Heart left ventricle (tissue), 16 donors: ENCODE measurements at regions not wholly inside any gene's neighbourhood (a gene's known extent, or its start where the extent isn't known, plus 50 kb on each side); places are given as distances from the start of the nearest gene placed in this dataset.

Experiments used
- ATAC-seq, 4 donors: fragments of 200-7000 bp; cut with Tn5 transposase; one replicate each; pipeline ENCODE4 v1.9.1; 2020 to 2022; ENCODE audit warnings: moderate library complexity in 4 of 4, mild to moderate bottlenecking in 3 of 4, moderate number of reproducible peaks in 1 of 4
- DNase-seq, 5 donors: peaks; one replicate each; pipeline ENCODE4 v3.0.0-alpha.2; 2020
- H3K27ac ChIP-seq, 12 donors: fragments of 200-600 bp; sonication (generic) in 4 of 12; one replicate each; pipeline versions ENCODE4 v1.5.0 to v1.8.0; 2016 to 2022; ENCODE audit warnings: mild to moderate bottlenecking in 2 of 12
- H3K27me3 ChIP-seq, 9 donors: fragments of 200-600 bp; sonication (generic) in 2 of 9; one replicate each; pipeline versions ENCODE4 v1.5.1 to v1.8.0; 2016 to 2022; ENCODE audit warnings: mild to moderate bottlenecking in 3 of 9
- H3K36me3 ChIP-seq, 9 donors: fragments of 200-600 bp; sonication (generic) in 2 of 9; one replicate each; pipeline versions ENCODE4 v1.5.0 to v1.8.0; 2018 to 2022; ENCODE audit warnings: mild to moderate bottlenecking in 2 of 9
- H3K4me1 ChIP-seq, 12 donors: fragments of 200-600 bp; sonication (generic) in 4 of 12; one replicate each; pipeline versions ENCODE4 v1.5.0 to v1.8.0; 2016 to 2022; ENCODE audit warnings: mild to moderate bottlenecking in 3 of 12
- H3K4me3 ChIP-seq, 12 donors: fragments of 200-600 bp; sonication (generic) in 4 of 12; one replicate each; pipeline versions ENCODE4 v1.5.0 to v1.8.0; 2017 to 2022; ENCODE audit warnings: mild to moderate bottlenecking in 9 of 12, moderate library complexity in 4 of 12
- H3K9me3 ChIP-seq, 12 donors: fragments of 200-600 bp; sonication (generic) in 4 of 12; one replicate each; pipeline versions ENCODE4 v1.5.0 to v1.8.0; 2016 to 2022; ENCODE audit warnings: mild to moderate bottlenecking in 1 of 12
- POLR2A ChIP-seq, 2 donors: fragments of 450-650 bp; IDR thresholded peaks; one replicate each; pipeline ENCODE4 v1.6.1; 2017; ENCODE audit warnings: antibody characterized with exemption in 2 of 2, mild to moderate bottlenecking in 2 of 2, moderate library complexity in 2 of 2
- WGBS, 4 donors: extraction: QIAGEN DNeasy Blood & Tissue Kit in 2 of 4; methylation state at CpG; one replicate each; pipeline versions ENCODE4 v1.1.5 to v1.1.7; 2013 to 2018; 5-methylcytosine and 5-hydroxymethylcytosine counted together
- intact Hi-C, 10 donors: fragments of 100-400 bp; cut with DNase I; formaldehyde crosslinking; loops; one replicate each; pipeline versions ENCODE4 v1.11.1 to v1.14.2; 2022
- TF ChIP-seq, protein P1 (sequence below), 12 donors: fragments of 200-600 bp; sonication (generic) in 4 of 12; IDR thresholded peaks; one replicate each; pipeline versions ENCODE4 v1.5.0 to v1.8.0; 2018 to 2022; ENCODE audit warnings: antibody characterized with exemption in 12 of 12, mild to moderate bottlenecking in 5 of 12
- donor health status: ischemic (EF 13 %, LVEDD 7.1; RV severe dilation, severe dysfunction).
- donor health status: healthy with polysubstance abuse.
- donor health status: DM: no; HTN: yes; CAD: no.
- donor health status: DM: no; HTN: no; CAD: no.
- donor health status: ischemic (EF 25% LVEDD 6.9; RV normal size, moderate dysfunction).
- donor health status: ischemic (EF 25% LVEDD 5.7; RV mildly dilated, moderate dysfunction).
- donor health status: healthy.
- donor health status: DM: yes; HTN: yes; CAD: no.
- donor health status: ischemic (EF 35%, LVEDD 5.7; RV mildly dilated, moderate dysfunction).
- donor health status: nonischemic (EF 11% LVEDD 7.7; RV severe dilation, severe dysfunction).
- donor health status: DM: yes; HTN: yes; CAD: no.
- donor health status: PGD.
- donor health status: ischemic (EF 29% LVEDD 5.4; RV normal size, mild dysfunction).
- donor health status: nonischemic (EF 23%, LVEDD 6.1; RV moderate dilation, normal function).

DNA sequence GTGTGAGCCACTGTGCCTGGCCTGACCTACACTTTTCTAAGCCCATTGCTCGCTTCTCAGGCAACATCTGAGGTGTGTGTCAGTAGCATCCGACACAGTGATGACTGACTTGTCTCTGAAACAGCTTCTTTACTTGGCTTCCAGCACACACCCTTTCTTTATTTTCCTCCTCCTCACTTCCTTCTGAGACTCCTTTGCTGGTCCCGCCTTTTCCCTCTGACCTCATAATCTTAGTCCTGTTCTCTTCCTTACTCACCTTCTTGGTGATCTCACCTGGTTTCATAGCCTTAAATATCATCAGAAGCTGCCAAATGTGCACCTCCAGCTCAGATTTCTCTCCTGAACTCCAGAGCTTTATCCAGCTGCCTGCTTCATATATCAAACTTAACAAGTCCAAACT is 66.6 kb upstream of the PELI1 start:
- no peaks in the 10 kb centered on the region for H3K36me3 ChIP-seq
- intact Hi-C loops = loop anchor here in 2 of 10 donors (5.0 to 10.0 kb wide), 2 partner anchors 69 to 146 kb away; partner anchors contain the start of gene PELI1 (in 1 of the 2)
- H3K4me1 ChIP-seq = peaks cover 0 to 47% (median 15%) of the 10 kb centered on the region in 12 donors
- TF ChIP-seq, protein P1, sequence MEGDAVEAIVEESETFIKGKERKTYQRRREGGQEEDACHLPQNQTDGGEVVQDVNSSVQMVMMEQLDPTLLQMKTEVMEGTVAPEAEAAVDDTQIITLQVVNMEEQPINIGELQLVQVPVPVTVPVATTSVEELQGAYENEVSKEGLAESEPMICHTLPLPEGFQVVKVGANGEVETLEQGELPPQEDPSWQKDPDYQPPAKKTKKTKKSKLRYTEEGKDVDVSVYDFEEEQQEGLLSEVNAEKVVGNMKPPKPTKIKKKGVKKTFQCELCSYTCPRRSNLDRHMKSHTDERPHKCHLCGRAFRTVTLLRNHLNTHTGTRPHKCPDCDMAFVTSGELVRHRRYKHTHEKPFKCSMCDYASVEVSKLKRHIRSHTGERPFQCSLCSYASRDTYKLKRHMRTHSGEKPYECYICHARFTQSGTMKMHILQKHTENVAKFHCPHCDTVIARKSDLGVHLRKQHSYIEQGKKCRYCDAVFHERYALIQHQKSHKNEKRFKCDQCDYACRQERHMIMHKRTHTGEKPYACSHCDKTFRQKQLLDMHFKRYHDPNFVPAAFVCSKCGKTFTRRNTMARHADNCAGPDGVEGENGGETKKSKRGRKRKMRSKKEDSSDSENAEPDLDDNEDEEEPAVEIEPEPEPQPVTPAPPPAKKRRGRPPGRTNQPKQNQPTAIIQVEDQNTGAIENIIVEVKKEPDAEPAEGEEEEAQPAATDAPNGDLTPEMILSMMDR (IDR thresholded peaks at IDR 0.05) = no peak
- TF ChIP-seq POLR2A (IDR thresholded peaks at IDR 0.05) = no peak
- WGBS, 4 donors = 89 to 94% (median 93%) methylated on average over 3 of the region's 3 CpGs
- no peaks in the 10 kb centered on the region for H3K27me3 ChIP-seq
- peak overlapping the region in 1 of 12 donors; percentile 75 for H3K27ac ChIP-seq
- H3K9me3 ChIP-seq = no peaks in the 10 kb centered on the region
- no peak overlapping the region for H3K4me3 ChIP-seq
- no peak for DNase-seq
- ATAC-seq = no peak

DNA sequence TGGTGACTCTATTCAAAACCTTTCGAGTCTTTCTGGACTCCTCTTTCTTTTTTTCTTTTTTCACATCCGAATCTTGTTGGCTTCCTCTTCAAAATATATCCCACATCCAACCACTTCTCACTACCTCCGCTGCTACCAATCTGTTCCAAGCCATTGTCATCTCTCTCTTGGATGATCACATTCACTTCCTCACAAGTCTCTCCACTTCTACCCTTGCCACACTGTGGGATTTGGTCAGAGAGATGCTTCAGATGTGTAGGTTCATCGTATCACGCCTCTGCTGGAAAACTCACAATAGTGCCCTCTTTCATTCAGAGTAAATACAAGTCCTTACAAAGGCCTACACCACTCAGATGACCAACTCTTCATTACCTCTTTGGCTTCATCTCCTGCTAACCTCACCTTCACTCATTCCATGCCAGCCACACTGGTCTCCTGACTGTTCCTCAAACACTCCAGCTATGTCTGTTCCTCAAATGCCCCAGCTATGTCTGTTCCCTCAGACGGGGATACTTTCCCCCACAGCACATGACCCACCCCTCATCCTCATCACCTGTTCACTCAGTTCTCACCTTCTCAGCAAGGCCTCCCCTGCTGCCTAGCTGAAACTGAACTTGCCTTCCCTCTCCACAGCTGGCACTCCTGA is 67.2 kb upstream of the PELI1 start:
- ATAC-seq = no peak
- intact Hi-C loops = loop anchor here in 2 of 10 donors (5.0 to 10.0 kb wide), 2 partner anchors 69 to 147 kb away; partner anchors contain the start of gene PELI1 (in 1 of the 2)
- Histone ChIP-seq H3K9me3 (no peaks in the 10 kb centered on the region), H3K27ac (peak overlapping the region in 1 of 12 donors; percentile 75), H3K36me3 (no peaks in the 10 kb centered on the region), H3K4me1 (peaks cover 0 to 47% (median 15%) of the 10 kb centered on the region in 12 donors), H3K4me3 (no peak overlapping the region), H3K27me3 (no peaks in the 10 kb centered on the region)
- no peak for DNase-seq
- TF ChIP-seq POLR2A (IDR thresholded peaks at IDR 0.05) = no peak
- TF ChIP-seq, protein P1 (IDR thresholded peaks at IDR 0.05) = no peak
- WGBS, 4 donors = 87 to 88% (median 88%) methylated on average over 6 of the region's 6 CpGs

DNA sequence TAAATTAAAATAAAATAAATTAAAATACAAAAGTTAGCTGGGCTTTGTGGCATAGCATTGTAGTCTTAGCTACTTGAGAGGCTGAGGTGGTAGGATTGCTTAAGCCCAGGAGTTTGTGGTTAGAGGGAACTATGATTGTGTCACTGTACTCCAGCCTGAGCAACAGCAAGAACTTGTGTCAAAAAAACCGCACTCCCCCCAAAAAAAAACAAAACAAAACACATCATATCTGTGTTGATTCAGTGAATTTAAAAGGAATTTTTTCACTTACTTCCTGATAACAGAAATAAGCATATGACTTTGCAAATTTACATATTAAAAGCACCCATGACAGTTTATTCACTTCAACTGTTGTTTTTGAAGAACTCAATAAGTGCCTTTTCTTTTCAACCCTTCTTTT is 68.1 kb upstream of the PELI1 start:
- WGBS, 4 donors = 65 to 91% (median 78%) methylated on average over 1 of the region's 1 CpG
- ATAC-seq (peak in 2 of 4 donors; percentile 38 to 61), DNase-seq (no peak)
- Histone ChIP-seq H3K4me1 (peaks cover 0 to 47% (median 15%) of the 10 kb centered on the region in 12 donors), H3K27me3 (no peaks in the 10 kb centered on the region), H3K4me3 (no peak overlapping the region), H3K27ac (peak overlapping the region in 1 of 12 donors; percentile 75), H3K36me3 (no peaks in the 10 kb centered on the region), H3K9me3 (no peaks in the 10 kb centered on the region)
- TF ChIP-seq, protein P1 (IDR thresholded peaks at IDR 0.05) = no peak
- no peak for TF ChIP-seq POLR2A (IDR thresholded peaks at IDR 0.05)
- intact Hi-C loops = loop anchor here in 2 of 10 donors (5.0 to 10.0 kb wide), 2 partner anchors 70 to 148 kb away; partner anchors contain the start of gene PELI1 (in 1 of the 2)

DNA sequence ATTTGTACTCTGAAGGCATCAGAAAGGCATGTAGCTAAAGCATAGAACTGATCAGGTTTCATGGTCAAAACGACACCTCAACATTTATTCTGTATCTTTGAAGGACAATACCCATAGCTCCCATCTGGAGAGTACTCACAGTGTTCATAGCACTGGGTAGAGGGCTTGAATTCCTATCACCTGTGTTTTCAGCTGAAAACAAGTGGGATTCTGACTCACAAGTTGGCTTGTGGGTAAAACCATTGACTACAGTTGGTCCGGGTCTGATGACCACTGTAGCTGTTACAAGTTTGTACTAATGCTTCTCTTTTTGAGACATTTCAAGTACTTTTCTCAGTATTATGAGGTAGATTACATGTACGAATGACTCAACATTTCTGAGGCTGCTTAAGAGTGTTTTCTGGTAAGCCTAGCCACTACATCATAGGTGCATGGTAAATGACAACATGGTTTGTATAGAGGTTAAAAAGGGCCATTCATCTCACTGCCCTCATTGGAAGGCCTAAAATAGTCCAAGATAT is 68.6 kb upstream of the PELI1 start:
- Histone ChIP-seq H3K27me3 (no peaks in the 10 kb centered on the region), H3K27ac (peak overlapping the region in 6 of 12 donors; percentile 20 to 88 (median 78)), H3K4me3 (no peak overlapping the region), H3K4me1 (peaks cover 0 to 47% (median 15%) of the 10 kb centered on the region in 12 donors), H3K9me3 (no peaks in the 10 kb centered on the region), H3K36me3 (no peaks in the 10 kb centered on the region)
- DNase-seq (no peak), ATAC-seq (peak in 2 of 4 donors; percentile 18 to 42)
- TF ChIP-seq, protein P1 (IDR thresholded peaks at IDR 0.05) = no peak
- TF ChIP-seq POLR2A (IDR thresholded peaks at IDR 0.05) = no peak
- intact Hi-C loops = loop anchor here in 2 of 10 donors (5.0 to 10.0 kb wide), 2 partner anchors 71 to 148 kb away; partner anchors contain the start of gene PELI1 (in 1 of the 2)
- 92 to 98% (median 95%) methylated on average over 3 of the region's 3 CpGs for WGBS, 4 donors
